GM12873 (cell line): ENCODE measurements at regions not wholly inside any gene's neighbourhood (a gene's known extent, or its start where the extent isn't known, plus 50 kb on each side); places are given as distances from the start of the nearest gene placed in this dataset.

Source experiments
- TF ChIP-seq, protein P1 (sequence below): IDR thresholded peaks from 2 replicates; pipeline ENCODE4 v1.5.1; 2012; ENCODE audit warnings: low read depth, mild to moderate bottlenecking, moderate library complexity, low read length, control low read depth; ENCODE audit not compliant: insufficient read depth; ENCODE audit errors: missing control alignments

DNA sequence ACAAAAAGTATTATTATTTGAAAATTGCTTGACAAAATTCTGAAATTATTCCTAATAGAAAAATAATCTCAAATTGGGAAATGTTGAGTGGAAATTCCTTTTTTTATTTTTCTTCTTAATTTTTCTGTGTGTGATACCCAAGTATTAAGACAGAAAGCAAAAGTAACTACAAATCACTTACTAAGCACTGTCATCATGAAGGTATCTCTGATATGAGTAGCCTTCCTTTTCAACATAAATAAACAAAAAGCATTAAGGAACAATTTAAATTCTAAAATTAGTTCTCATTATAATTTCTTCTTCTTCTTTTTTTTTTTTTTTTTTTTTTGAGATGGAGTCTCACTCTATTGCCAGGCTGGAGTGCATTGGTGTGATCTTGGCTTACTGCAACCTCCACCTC lies 174.2 kb upstream of the RBMS1 start:
- TF ChIP-seq, protein P1, sequence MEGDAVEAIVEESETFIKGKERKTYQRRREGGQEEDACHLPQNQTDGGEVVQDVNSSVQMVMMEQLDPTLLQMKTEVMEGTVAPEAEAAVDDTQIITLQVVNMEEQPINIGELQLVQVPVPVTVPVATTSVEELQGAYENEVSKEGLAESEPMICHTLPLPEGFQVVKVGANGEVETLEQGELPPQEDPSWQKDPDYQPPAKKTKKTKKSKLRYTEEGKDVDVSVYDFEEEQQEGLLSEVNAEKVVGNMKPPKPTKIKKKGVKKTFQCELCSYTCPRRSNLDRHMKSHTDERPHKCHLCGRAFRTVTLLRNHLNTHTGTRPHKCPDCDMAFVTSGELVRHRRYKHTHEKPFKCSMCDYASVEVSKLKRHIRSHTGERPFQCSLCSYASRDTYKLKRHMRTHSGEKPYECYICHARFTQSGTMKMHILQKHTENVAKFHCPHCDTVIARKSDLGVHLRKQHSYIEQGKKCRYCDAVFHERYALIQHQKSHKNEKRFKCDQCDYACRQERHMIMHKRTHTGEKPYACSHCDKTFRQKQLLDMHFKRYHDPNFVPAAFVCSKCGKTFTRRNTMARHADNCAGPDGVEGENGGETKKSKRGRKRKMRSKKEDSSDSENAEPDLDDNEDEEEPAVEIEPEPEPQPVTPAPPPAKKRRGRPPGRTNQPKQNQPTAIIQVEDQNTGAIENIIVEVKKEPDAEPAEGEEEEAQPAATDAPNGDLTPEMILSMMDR, result no peak

DNA sequence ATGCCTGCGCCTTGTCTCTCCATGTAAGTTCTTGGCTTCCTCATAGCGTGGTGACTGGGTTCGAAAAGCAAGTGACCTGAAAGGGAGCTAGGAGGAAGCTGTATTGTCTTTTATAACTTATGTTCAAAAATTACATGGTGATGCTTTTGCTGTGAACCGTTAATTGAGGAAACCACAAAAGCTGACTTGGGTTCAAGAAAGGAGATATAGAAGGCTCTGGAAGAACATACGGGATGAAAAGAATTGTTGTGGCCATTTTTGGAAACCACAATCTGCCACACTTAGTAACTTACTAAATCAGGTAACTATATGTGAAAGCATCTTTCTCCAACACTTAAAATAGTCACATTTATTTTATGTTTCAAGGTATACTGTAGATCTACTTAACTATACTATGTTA lies 177.0 kb upstream of the RBMS1 start:
- TF ChIP-seq, protein P1, result no peak

DNA sequence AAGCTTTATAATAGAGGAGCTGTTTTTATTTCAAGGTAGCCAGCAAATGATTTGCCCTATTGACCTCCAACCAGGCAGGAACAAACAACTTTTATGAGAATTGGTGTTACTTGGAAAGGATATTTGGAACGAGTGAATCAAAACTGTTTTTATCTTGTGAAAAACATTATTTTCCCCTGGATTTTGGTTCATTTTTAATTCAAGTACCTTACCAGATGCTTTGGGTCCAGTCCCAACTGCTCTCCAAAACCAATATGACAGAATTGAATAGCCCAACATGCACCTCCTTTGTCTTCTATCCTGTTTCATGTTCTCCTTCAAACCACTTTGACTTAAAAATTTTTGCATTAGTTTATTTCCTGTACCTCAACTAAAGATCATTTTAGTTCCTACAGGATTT lies 178.6 kb upstream of the RBMS1 start:
- TF ChIP-seq, protein P1, result no peak

DNA sequence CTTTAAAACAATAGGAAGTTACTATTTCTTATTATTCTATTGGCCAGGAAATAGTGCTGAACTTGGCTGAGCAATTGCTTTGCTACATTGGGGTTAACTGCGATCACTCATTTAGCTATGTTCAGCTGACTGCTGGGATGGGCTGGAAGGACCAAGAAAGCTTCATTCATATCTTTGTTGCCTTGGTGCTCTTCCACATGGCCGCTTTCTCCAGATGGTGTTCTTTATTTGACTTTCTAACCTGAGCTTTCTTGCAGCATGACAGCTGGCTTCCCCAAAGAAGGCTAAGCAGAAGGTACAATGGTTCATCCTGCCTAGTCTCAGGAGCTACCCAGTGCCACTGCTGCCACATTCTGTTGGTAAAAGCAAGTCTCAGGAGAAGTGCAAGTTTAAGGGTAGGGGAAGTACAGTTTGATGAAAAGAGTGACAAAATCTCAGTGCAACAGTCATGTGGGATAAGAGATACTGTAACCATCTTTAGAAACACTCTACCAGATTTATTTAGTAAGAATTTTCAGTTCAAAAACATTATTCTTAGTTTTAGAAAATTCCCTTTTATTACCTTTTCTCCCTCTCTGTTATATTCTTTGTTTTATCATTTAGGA lies 180.6 kb upstream of the RBMS1 start:
- TF ChIP-seq, protein P1, result no peak

DNA sequence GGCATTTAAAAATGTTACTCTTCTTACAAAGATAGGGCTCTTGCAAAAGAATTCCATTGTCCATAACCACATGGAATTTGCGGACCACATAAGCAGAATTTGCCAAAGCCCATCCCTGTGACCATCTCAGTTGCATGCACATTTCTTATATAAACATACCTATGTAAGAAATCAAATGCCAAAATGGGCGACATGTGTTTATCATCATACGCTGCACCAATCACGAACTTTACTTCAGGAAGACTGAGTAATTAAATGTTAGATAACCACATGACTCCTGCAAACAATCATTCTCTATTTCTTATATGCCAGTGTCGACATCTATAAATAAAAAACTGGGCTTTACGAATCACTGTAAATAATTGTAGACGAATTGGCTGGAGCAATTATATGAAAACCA lies 186.1 kb upstream of the RBMS1 start:
- TF ChIP-seq, protein P1, result no peak

DNA sequence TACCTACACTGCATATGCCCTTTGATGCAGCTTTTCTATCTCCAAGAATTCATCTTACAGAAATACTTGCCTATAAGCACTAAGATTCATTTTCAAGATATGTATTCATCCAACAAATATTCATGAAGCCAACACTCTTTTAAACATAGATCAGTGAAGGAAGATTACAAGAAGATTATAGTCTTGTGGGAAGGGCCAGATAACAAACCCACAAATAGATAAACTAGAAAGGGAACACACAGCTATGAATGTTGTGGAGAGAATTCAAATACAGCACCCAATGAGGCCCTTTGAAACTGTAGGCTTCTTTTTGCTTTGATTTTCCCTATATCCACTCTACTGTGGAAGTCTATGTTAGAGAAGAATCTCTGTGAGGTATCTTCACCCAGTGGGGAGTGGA lies 186.7 kb upstream of the RBMS1 start:
- TF ChIP-seq, protein P1, result no peak

DNA sequence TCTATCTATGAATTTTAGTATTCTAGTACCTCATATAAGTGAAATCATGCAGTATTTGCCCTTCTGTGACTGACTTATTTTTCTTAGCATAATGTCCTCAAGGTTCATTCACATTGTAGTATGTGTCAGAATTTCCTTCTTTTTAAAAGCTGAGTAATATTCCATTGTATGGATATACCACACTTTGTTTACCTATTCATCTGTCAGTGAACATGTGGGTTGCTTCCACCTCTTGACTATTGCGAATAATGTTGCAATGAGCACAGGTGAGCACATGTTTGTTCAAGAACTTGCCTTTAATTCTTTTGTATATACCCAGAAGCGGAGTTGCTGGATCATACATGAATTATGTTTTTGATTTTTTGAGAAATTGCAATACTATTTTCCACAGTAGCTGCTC lies 187.4 kb upstream of the RBMS1 start:
- TF ChIP-seq, protein P1, result no peak

DNA sequence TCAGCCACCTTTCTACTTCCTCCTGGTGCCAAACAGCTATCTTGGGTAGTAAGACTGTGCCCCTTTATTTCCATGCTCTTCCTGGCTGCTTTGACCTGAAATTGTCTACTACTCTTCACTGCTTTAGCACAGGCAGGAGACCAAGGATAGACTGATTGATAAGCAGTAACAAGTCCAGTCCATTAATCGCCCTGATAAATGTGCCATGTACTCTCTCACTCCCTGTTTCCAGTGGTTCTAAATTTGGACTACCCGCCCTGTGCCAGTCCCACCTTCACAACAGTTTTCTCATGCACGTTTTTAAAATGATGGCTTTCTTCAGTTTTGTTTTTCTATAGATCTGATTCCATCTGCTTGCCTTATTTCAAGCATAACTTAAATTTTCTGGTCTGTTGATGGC lies 189.6 kb upstream of the RBMS1 start:
- TF ChIP-seq, protein P1, result no peak
